22Rv1 (cell line): ENCODE measurements at regions not wholly inside any gene's neighbourhood (a gene's known extent, or its start where the extent isn't known, plus 50 kb on each side); places are given as distances from the start of the nearest gene placed in this dataset.

Experiments used
- ZFX ChIP-seq: fragments of 450-650 bp; IDR thresholded peaks from 2 replicates; pipeline ENCODE4 v1.6.1; 2017; ENCODE audit warnings: antibody characterized with exemption, borderline replicate concordance
- TF ChIP-seq, protein P1 (sequence below): fragments of 450-650 bp; IDR thresholded peaks from 2 replicates; pipeline ENCODE4 v1.5.1; 2017; ENCODE audit warnings: mild to moderate bottlenecking

DNA sequence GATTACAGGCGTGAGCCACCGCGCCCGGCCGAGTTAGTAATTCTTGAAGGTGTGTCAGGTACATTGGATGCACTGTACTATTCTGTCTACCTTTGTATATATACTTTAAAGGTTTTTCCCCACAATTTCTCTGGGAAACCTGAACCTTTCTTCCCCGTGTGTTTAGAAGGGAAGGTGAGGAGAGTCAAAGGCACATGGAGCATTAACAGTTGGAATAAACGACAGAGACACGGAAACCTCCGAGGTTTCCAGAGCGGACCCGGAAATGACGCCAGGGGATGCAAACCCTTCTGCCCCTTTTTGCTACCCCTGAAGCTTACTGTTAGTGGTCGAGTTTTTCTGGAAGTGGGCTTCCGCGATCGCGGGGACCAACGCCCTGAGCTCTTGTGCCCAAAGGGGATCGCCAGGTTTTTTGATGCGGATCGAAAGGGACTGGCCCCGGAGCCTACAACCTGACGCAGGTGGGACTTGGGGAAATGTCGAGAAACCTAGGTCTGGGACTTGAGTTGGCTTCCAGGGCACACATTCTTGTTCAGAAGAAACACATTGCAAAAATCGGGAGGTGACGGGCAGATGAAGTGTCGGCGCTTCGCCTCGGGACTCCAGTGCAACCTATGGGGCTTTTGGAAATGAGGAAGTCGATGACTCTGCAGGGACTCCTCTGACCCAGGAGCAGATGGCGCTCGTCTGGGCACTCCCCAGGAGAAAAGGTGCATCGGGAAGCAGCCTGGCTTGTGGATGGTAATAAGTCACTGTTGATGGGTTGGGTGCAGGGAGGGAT, 218.2 kb downstream of the OR2B2 start:
- TF ChIP-seq, protein P1, sequence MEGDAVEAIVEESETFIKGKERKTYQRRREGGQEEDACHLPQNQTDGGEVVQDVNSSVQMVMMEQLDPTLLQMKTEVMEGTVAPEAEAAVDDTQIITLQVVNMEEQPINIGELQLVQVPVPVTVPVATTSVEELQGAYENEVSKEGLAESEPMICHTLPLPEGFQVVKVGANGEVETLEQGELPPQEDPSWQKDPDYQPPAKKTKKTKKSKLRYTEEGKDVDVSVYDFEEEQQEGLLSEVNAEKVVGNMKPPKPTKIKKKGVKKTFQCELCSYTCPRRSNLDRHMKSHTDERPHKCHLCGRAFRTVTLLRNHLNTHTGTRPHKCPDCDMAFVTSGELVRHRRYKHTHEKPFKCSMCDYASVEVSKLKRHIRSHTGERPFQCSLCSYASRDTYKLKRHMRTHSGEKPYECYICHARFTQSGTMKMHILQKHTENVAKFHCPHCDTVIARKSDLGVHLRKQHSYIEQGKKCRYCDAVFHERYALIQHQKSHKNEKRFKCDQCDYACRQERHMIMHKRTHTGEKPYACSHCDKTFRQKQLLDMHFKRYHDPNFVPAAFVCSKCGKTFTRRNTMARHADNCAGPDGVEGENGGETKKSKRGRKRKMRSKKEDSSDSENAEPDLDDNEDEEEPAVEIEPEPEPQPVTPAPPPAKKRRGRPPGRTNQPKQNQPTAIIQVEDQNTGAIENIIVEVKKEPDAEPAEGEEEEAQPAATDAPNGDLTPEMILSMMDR = peak; percentile 44
- TF ChIP-seq ZFX = no peak
